D721Med (cell line): ENCODE measurements at regions not wholly inside any gene's neighbourhood (a gene's known extent, or its start where the extent isn't known, plus 50 kb on each side); places are given as distances from the start of the nearest gene placed in this dataset.
"Not testable (repeated sequence)": the region's sequence is repeated elsewhere in the genome, so short reads cannot be mapped to it uniquely, and the experiment has no call there.

Experiments used
- DNase-seq: peaks from one replicate; pipeline ENCODE4 v3.0.0; 2011; ENCODE audit warnings: low spot score; ENCODE audit not compliant: insufficient read length
- FAIRE-seq: peaks from 2 replicates; lab custom pipeline; 2011; peaks lifted over from hg19 to GRCh38; lab: Jason Lieb, UNC
- TF ChIP-seq, protein P1 (sequence below): IDR thresholded peaks from 2 replicates; pipeline ENCODE4 v1.5.1; 2012; ENCODE audit warnings: mild to moderate bottlenecking, control low read depth; ENCODE audit not compliant: insufficient read depth; ENCODE audit errors: missing control alignments

DNA sequence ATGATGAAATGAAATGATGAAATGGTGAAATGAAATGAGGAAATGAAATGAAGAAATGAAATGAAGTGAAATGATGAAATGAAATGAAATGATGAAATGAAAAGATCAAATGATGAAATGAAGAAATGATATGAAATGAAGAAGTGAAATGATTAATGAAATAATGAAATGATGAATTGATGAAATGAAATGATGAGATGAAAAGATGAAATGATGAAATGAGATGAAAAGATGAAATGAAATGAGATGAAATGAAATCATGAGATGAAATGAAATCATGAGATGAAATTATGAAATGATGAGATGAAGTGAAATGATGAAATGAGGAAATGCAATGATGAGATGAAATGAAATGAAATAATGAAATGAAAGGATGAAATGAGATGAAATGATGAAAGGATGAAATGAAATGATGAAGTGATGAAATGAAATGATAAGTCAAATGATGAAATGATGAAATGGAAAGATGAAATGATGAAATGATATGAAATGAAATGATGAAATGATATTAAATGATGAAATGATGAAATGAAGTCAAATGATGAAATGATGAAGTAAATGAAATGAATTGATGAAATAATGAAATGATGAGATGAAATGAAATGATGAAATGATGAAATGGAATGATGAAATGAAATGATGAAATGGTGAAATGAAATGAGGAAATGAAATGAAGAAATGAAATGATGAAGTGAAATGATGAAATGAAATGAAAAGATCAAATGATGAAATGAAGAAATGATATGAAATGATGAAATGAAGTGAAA lies 220.9 kb upstream of the VKORC1L1 start:
- not testable (repeated sequence) for FAIRE-seq, DNase-seq

DNA sequence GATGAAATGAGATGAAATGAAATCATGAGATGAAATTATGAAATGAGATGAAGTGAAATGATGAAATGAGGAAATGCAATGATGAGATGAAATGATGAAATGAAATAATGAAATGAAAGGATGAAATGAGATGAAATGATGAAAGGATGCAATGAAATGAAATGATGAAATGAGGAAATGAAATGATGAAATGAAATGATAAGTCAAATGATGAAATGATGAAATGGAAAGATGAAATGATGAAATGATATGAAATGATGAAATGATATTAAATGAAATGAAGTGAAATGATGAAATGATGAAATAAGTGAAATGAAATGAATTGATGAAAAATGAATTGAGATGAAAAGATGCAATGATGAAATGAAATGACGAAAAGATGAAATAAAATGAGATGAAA lies 220.2 kb upstream of the VKORC1L1 start:
- not testable (repeated sequence) for FAIRE-seq, DNase-seq

DNA sequence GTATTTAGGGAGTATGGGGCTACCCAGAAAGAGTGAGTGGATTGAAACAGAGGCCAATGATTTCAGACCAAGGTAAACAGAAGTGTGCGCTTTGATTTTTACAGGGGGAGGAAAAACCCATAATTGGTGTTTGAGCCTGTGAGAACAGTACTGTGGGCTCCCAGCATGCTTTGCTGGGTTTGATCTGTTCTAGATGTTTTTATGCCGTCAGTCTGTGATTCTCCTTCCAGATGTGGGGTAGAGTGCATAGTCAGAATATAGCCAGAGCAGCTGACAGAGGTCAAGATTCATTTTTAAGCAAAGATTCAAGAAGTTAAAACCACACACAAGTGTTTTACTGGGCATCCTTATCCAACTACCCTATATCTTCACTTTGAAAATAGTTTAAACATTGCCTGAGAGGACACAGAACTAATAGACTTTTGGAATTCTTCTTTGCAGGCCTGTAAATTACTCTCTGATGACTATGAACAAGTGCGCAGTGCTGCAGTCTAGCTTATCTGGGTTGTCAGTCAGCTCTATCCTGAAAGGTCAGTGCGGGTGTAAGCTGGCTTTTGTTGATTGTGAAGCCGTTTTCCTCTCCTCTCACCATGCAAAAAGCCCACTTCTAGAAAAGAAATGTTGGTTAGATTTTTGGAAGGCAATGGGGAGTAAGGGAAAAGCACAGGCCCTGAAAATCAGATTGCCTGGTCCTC lies 216.2 kb upstream of the VKORC1L1 start:
- DNase-seq: not testable (repeated sequence)

DNA sequence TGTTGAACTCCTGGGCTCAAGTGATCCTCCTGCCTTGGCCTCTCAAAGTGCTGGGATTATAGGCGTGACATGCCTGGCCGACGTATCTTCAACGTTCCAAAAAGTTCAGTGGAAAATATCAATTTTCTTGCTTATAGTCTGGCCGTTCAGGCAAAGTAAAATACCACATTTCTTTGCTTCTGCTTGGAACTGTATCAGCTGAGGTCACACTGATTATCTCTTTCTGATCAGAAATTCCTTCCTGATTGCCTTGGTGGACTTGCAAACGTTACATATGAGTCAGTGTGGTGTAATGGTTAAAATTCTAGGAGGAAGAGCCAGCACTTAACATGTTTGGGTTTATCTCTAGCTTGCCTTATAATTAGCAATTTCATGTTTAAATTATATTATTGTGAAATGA lies 189.5 kb upstream of the VKORC1L1 start:
- not testable (repeated sequence) for FAIRE-seq

More for the DNA sequence above, 216.2 kb upstream of the VKORC1L1 start:
- FAIRE-seq: not testable (repeated sequence)

DNA sequence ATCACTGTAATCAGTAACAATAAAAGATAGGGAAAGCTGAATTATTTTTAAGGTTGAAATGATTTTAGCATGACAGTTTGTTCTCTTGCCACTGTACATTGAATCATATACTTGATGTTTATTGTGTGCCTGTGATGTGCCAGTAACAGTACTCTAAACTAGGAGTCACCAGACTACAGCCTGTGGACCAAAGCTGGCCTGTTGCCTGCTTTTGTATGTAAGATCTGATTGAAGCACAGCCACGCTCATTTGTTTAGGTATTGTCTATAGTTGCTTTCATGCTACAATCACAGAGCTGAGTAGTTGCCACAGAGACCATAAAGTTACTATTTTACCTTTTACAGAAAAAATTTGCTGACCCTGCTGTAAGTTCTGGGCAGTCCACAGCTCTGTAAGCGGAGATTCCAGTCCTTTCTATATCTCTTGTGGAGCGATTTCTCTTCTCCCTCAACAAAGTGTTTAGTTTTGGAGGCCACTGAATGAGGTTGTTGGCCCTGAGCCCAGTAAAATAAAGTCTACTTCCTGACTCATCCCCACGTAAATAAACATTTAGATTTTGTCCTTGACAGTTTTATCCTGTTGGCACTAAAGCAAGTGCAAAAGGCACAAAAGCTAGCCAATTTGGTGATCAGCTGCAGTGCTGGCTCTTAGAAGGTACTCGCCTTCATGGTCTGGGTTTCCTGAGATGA lies 173.7 kb upstream of the VKORC1L1 start:
- FAIRE-seq, DNase-seq: not testable (repeated sequence)

More for the DNA sequence above, 189.5 kb upstream of the VKORC1L1 start:
- DNase-seq: not testable (repeated sequence)

DNA sequence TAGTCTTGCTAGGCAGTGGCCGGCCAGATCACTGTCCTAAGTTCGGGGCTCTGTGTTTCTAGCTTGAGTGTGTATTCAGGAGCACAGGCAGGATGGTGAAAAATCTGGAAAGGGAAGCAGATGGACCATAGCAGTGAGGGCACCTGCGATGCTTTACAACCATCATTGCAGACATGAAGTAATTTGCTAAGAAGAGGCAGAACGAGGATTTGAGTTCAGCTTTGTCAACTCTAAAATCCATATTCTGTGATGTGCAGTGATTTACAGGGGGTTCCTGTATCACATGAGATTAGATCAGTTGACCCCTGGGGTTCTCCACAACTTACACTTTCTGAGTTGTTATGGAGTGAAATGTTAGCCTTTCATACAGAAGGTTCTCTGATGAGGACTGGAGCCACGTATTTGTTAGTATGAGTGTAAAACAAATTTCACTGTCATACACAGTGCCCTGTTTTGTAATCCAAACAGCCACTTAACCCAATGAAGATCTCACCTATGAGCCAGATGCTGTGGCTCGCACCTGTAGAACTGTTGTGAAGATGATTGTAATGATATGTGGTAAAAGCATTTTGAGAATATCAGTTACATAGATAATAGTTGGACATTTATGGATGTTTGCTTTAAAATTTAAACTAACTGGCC lies 173.0 kb upstream of the VKORC1L1 start:
- DNase-seq, FAIRE-seq: not testable (repeated sequence)

DNA sequence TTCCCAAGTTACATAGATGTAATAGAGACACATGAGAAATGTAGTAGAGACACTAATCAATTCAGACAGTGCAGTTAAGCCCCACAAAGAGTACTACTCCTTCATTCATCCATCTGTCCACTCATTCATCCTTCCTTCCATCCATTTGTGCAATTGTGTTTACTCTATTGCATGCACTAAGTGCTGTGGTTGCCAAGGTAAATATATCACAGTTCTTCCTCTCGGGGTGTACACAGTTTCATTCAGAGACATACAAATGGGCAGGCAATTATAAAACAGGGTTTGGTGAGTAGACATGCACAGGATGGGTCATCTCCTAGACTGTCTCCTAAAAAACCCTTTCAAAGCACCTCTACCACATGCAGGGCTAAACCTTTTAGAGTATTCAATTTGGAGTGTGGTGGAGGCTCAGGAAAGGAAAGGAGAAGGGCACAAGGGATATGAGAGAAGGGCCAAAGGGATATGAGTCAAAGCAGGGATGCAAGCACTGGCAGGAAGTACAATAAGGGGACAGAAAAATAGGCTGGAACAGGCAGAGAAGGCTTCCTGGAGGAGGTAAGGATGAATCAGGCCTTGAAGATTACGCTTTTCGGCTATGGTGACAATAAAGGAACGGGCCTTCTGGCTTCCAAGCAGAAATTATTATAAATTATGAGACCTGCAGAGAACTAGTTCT lies 153.6 kb upstream of the VKORC1L1 start:
- not testable (repeated sequence) for DNase-seq, FAIRE-seq

DNA sequence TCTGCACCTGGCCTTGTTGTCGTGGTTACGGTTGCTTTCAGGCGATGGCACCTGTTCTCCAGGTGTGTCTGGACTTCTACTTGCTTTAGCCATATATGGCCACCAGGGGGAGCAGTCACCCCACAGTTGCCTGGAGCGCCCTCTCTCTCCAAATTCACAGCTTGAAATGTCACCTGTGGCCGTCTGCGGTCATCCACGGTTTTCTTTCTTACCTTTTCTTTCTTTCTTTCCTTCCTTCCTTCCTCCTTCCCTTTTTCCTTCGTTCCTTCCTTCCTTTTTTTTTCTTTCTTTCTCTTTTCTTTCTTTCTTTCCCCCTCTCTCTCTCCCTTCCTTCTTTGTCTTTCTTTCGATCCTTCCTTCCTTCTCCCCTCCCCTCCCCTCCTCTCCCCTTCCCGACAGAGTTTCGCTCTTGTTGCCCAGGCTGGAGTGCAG lies 150.5 kb upstream of the VKORC1L1 start:
- DNase-seq (peak; percentile 21), FAIRE-seq (no peak)
- TF ChIP-seq, protein P1, sequence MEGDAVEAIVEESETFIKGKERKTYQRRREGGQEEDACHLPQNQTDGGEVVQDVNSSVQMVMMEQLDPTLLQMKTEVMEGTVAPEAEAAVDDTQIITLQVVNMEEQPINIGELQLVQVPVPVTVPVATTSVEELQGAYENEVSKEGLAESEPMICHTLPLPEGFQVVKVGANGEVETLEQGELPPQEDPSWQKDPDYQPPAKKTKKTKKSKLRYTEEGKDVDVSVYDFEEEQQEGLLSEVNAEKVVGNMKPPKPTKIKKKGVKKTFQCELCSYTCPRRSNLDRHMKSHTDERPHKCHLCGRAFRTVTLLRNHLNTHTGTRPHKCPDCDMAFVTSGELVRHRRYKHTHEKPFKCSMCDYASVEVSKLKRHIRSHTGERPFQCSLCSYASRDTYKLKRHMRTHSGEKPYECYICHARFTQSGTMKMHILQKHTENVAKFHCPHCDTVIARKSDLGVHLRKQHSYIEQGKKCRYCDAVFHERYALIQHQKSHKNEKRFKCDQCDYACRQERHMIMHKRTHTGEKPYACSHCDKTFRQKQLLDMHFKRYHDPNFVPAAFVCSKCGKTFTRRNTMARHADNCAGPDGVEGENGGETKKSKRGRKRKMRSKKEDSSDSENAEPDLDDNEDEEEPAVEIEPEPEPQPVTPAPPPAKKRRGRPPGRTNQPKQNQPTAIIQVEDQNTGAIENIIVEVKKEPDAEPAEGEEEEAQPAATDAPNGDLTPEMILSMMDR: peak; percentile 75

DNA sequence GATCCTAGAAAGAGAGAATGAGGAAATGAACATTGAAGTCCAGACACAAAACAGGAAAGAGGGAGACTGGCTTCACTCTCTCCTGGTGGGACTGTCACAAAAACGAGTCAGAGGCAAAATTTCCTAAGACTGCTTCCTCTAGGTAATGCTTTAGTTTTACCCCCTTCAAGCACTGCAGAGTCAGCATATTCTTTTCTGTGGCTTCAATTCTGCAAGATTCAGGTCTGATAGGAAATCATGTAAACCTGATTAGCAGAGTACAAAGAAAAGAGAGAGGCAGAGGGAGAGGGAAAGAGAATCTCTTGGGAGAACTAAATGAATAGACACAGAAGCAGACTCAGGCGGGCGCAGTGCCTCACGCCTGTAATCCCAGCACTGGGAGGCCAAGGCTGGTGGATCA lies 145.7 kb upstream of the VKORC1L1 start:
- DNase-seq, FAIRE-seq: not testable (repeated sequence)

DNA sequence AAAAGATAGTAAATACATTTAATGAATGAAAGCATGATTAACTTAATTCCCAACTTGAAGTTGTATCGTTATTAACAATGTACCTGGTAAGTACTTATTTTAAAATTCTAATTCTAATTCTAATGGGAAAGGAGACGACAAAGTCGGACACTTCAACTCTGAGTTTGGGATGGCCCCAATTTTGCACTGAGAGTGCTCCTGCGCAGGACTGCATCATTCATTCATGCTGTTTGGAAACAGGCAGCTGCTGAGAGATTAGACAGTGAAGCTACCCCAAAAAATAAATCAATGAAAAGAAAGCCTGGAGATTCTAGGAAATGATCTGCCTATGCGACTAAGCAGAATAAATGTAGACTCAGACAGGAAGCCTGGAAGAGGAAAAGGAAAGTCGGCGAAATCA lies 141.7 kb upstream of the VKORC1L1 start:
- TF ChIP-seq, protein P1: no peak
- no peak for DNase-seq
- no peak for FAIRE-seq

DNA sequence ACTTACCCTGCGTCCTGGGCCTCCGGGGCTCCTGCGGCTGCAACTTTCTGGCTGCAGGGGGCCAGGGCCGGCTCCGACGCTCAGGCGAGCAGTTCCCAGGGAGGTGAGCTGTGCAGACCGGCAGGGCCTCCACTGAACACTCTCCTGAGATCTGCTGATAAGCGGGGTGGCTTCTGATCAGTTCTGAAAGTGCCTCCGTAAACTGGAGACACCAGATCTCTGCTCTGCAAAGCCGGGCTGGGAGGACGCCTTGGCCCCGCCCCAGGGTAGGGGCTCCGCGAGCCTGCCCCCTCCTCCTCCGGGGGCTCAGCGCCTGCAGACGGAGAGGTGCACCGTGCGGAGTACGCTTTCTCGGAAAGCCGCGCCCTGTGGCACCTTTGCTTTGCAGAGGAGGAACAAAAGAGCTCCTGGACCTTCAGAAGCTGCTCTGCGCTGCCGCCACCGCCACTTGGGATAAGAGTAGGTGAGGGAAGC lies 141.3 kb upstream of the VKORC1L1 start:
- TF ChIP-seq, protein P1: no peak
- DNase-seq: no peak
- FAIRE-seq: no peak
